ENCODE measurements at regions not wholly inside any gene's neighbourhood (a gene's known extent, or its start where the extent isn't known, plus 50 kb on each side); places are given as distances from the start of the nearest gene placed in this dataset.

DNA sequence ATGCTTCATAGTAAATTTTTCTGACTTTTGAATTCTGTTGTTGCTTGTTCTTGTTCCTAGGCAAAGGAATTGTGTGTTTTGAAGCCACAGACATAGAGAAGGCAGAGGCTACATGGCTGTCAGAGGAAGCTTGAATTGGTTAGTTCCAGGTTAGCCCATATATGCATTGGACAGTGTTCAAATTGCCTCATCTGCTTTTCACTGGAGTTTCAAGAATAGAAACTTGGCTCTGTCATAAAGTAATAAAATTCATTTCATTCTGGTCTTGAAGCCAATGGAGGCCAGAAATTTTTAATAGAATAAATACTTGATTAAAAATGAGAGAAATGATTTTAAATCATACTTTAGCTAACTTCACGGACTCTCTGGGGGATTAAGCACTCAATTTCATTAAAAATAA lies 178.0 kb downstream of the YIPF5 start:
- TF ChIP-seq, protein P1, sequence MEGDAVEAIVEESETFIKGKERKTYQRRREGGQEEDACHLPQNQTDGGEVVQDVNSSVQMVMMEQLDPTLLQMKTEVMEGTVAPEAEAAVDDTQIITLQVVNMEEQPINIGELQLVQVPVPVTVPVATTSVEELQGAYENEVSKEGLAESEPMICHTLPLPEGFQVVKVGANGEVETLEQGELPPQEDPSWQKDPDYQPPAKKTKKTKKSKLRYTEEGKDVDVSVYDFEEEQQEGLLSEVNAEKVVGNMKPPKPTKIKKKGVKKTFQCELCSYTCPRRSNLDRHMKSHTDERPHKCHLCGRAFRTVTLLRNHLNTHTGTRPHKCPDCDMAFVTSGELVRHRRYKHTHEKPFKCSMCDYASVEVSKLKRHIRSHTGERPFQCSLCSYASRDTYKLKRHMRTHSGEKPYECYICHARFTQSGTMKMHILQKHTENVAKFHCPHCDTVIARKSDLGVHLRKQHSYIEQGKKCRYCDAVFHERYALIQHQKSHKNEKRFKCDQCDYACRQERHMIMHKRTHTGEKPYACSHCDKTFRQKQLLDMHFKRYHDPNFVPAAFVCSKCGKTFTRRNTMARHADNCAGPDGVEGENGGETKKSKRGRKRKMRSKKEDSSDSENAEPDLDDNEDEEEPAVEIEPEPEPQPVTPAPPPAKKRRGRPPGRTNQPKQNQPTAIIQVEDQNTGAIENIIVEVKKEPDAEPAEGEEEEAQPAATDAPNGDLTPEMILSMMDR (IDR thresholded peaks at IDR 0.05; ENCODE audit: borderline replicate concordance, insufficient read depth, low read depth, low read length): no peak
- no peak overlapping the region for H3K4me3 ChIP-seq (ENCODE audit: low read depth, low read length)

DNA sequence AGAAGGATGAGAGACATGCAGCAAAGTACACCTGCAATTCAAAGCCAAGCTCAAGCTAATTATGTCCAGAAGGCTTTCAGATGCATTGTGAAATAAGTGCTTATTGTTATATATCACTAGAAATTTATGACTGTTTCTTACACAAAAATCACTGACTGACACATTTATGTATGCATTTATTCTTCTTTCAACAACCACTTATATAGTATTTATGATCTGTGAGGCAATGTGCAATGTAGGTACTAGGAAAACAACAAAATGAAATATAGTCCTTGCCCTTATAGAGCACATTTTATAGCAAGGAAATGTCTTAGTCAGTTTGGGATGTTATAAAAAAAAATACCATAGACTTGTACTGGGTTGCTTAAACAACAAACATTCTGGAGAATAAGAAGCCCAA lies 167.6 kb downstream of the YIPF5 start:
- H3K4me3 ChIP-seq (ENCODE audit: low read depth, low read length): no peak overlapping the region
- TF ChIP-seq, protein P1 (IDR thresholded peaks at IDR 0.05; ENCODE audit: borderline replicate concordance, insufficient read depth, low read depth, low read length): no peak

DNA sequence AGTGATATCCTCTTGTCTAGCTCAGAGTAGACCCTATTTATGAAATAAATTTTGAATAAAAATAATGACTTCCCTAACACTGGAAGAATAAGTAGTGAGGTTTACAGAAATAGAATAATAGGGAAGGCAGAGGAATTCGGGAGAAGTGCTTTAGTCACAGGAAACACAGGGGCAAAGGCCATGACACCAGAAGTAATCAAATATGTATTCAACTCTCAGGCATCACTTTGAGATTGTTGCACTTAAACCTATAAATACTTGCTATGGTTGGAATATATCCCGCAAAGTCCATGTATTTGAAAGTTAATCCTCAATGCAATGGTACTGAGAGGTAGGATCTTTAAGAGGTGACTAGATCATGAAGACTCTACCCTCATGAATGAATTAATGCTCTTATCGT lies 166.8 kb downstream of the YIPF5 start:
- TF ChIP-seq, protein P1 (IDR thresholded peaks at IDR 0.05; ENCODE audit: borderline replicate concordance, insufficient read depth, low read depth, low read length): no peak
- no peak overlapping the region for H3K4me3 ChIP-seq (ENCODE audit: low read depth, low read length)

DNA sequence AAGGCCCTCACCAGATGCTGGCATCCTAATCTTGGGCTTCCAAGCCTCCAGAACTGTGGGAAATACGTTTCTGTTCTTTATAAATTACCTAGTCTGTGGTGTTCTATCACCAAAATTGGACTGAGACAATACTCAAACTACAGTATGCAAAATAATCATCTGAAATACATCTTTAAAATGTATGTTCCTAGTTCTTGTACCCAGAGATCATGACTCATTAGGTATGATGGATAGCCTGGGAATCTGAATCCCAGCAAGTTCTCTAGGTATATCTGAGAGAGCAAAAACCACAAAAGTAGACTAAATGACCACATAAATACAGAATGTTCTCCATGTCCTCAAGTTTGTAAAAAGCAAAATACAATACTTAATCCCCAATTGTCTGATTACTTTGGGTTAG lies 166.3 kb downstream of the YIPF5 start:
- no peak overlapping the region for H3K4me3 ChIP-seq (ENCODE audit: low read depth, low read length)
- TF ChIP-seq, protein P1 (IDR thresholded peaks at IDR 0.05; ENCODE audit: borderline replicate concordance, insufficient read depth, low read depth, low read length): no peak

DNA sequence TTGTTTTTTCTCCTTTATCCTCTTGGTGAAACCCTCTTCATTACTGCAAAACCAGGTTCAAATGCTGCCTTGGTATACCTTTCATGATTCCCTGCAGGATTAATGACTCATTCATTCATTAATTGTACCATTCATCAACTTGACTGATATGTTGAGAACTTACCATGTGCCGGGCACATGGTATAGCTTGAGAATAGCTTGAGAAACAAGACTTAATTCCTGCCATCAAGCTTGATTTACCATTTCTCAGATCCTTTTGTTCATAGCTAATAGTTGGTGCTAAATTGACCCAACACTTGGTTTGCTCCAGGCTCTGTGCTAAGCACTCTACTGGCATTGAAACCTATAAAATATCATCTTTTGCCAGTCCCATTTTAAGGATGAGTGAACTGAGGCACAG lies 165.7 kb downstream of the YIPF5 start:
- TF ChIP-seq, protein P1 (IDR thresholded peaks at IDR 0.05; ENCODE audit: borderline replicate concordance, insufficient read depth, low read depth, low read length): no peak
- H3K4me3 ChIP-seq (ENCODE audit: low read depth, low read length): no peak overlapping the region

DNA sequence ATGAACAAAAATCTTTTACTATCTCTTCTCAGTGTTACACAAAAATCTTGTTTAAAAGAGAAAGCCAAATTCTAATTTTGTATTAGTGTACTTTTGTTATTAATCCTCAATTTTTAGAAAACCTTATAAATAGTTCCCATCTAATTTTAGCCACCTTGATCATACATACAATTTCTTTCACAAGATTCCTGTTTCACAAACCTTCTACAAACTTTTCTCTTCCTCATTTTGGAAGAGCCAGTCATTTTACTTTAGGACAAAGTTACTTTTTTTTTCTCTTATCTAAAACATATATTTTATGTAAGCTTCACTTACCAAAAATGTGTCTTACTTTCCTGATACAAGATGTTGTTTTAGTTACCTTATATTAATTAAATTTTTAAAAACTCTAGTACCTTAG lies 161.3 kb downstream of the YIPF5 start:
- H3K4me3 ChIP-seq (ENCODE audit: low read depth, low read length): no peak overlapping the region
- TF ChIP-seq, protein P1 (IDR thresholded peaks at IDR 0.05; ENCODE audit: borderline replicate concordance, insufficient read depth, low read depth, low read length): no peak

DNA sequence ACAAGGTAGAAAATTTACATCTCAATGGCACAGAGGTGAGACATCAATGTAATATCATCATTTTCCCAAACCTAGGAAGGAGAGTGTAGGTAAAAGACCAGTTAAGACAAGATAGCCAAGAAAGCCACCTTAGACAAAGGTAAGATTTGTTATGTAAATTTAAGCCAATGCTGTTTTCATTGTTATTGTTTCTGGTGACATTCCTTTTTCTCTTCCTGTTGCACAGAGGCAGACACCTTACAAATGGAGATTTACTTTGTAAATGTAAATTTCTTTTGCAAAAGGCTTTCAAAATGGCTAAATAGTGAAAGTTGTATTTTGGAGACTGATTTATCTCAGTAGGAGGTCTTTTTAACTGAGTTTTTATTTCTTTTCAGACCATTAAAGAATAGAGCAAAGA lies 159.1 kb downstream of the YIPF5 start:
- TF ChIP-seq, protein P1 (IDR thresholded peaks at IDR 0.05; ENCODE audit: borderline replicate concordance, insufficient read depth, low read depth, low read length): no peak
- no peak overlapping the region for H3K4me3 ChIP-seq (ENCODE audit: low read depth, low read length)

Data from GM12875 (cell line).